NCI-H2227 (cell line): ENCODE measurements at regions not wholly inside any gene's neighbourhood (a gene's known extent, or its start where the extent isn't known, plus 50 kb on each side); places are given as distances from the start of the nearest gene placed in this dataset.

Experiments
- DNase-seq: peaks from one replicate; lab custom pipeline; 2025; ENCODE audit not compliant: unreplicated experiment; lab: John Stamatoyannopoulos, UW

DNA sequence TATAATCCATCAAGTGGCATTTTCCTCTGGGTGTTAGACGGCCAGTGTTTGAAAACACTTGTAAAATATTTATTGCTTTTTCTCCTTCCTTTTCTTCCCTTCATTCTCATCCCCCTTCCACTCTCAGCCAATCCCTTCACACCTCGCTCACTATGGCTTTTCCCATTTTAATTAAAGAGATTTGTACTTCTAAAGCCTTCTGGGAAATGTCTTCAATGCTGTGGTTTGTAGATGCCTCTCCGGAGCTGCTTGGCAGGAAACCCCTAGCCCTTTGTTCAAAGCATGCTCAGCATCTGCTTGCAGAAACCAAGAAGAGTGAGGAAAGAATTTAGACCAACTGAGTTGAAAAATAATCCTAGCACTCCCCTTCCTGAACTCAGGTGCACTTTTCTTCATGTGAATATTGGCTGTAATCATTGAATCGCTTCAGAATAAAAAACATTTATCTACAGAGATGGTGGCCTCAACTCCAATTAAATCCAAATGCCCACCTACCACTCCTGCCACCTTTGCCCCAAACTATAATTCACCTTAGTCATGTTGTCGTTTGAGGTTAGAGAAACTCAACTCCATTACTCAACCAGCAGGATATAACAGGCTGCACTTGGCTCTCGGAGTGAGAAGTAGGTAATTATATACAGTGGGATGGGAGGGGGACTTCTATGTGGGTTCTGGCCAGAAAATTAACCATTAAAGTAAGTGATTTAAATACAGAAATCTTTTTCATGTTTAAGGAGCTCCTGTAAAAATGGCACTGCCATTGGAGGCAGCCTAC lies 659.4 kb upstream of the CAMK1G start:
- peak; percentile 43 for DNase-seq

DNA sequence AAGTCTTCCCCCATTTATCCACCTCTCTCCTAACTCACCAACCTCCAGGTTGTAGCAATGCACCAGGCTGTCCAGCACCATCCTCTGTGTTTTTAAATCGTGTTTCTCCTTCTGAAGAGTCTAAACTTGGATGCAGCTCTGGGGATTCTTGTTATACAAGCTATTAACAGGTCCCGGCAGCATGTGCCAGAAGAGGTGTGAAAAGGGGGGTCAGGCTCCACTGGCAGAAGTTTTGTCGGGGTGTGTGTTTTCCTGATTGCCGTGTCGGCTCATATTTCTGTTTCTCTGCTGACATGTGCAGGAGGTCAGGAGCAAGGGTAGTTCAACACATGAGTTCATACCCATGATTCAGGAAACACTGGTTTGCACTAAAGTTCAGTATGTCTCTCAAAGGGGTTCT lies 658.6 kb upstream of the CAMK1G start:
- DNase-seq: no peak

DNA sequence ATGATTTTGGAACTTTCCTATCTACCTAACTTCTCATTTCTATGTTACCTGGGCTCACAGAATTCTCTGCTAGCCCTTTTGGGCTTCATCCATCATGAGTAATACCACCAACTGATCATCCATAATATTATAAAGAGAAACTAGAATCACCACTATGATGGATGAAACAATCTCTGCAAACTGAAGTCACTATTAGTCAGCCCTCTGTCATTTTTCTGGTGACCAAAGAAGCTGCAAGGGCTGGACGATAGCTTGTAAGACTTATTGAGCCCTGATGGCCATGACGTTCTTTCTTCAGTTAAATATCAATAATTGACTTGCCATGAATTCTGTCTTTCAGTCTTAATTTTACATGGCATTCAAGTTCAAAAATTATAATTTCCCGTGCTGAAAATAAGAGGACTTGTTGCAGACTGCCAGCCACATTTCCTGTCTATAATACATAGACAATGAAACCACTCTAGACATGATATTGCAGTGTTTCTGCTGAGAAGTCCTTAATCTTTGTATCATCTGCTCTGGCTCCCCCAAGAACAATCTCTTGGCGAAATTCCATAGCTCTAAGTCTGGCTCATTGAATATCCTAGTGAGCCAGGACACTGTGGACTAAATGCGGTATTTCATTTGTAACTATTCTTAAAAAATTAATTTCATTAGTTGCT lies 655.0 kb upstream of the CAMK1G start:
- DNase-seq: no peak

DNA sequence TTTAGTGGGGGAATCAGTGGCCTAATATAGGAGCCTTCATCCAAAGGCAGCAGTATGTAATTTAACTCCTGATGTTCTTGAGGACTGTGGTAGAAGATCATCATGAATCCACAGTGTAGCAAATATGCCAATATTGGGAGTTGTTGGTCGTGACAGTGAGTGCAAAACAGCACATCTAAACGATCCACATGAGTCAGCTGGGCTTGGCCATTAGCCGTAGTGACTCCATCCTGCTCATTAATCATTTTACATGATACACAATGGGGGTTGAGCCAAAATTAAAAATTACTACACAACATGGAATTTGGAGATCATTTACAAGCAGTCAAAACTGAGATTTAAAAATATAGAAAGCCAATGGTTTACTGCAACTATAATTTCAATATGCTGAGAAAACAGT lies 653.9 kb upstream of the CAMK1G start:
- no peak for DNase-seq

DNA sequence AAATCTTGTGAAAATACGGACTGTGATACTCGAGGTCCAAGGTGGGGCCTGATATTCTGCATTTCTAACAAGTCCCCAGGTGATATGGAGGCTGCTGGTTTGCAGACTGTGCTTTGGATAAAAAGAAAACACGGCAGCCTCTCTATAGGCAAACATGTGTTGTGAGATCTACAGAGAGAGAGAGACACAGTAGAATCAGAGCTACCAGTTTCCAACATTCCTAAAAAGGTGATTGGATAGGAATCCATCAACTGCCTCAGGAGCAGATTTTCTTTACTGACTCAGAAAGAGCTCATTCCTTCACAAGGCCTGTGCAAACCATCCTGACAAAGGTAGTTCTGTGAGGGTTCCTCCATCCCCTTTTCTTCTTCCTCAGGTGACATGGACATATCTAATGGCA lies 651.6 kb upstream of the CAMK1G start:
- DNase-seq: no peak

DNA sequence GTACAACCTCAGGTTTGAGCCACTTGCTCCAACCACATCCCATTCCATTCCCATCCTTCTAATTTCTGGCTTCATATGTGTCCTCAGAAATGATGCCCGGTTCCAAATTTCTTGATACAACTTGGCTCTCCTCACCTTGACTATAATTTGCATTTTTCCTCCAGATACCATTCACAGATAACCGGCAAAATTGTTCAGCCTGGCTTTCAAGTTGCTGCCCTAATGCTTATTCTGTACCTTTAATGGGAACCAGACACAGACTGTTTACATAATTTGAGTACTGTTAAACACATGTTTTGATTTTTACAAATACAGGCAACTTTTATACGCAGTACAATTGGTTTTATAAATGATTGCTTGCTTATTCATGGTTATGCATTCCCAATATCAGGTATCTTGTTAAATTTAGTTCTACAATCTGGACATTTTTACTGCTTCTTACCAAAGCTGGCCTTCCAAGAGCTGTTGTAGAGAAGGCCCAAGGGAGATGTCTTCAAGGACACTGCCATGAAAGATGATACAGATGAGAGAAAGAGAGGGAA lies 649.5 kb upstream of the CAMK1G start:
- DNase-seq: no peak

DNA sequence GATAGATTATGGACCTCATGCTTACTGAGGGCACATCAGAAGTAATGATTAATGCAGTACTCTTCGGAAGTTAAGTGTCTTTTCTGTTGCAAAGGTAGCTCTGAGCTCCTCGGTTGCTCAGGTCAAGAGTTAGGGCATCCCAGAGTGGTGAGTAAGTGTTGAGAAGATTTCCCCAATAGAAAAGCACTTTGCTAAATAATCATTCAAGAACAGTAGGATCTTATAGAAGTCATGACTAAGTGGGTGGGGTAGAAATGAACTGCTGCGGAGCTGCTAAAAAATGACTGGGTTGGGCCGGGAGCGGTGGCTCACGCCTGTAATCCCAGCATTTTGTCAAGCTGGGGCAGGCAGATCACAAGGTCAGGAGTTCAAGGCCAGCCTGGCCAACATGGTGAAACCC lies 648.6 kb upstream of the CAMK1G start:
- DNase-seq: no peak

DNA sequence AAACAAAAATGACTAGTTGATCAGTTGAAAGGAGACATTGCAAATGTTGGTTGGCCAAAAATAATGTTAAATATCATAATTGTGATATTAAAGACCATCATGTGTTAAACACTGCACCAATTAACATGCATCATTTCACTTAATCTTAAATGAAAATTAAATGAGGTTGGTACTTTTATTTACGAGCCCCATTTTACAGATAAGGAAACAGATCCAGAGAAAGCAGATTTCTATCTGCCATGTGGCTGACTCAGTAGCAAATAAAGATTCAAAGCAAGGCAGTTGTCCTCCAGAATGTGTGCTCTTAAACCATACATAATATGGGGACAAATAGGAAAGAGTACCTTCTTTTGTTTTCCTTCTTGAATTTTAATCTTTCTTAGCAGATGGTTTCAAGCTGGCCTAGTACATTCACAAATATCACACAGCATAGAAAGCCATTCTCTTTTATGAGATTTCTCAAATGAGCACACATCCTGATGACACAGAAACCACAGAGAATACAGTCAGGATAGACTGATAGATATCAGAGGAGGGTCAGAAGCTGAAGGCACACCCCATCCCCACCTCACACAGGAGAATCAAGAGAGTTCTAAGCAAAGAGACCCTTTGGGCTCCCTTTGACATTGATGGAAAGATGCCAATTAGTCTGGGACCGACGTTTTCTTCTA lies 647.9 kb upstream of the CAMK1G start:
- no peak for DNase-seq

DNA sequence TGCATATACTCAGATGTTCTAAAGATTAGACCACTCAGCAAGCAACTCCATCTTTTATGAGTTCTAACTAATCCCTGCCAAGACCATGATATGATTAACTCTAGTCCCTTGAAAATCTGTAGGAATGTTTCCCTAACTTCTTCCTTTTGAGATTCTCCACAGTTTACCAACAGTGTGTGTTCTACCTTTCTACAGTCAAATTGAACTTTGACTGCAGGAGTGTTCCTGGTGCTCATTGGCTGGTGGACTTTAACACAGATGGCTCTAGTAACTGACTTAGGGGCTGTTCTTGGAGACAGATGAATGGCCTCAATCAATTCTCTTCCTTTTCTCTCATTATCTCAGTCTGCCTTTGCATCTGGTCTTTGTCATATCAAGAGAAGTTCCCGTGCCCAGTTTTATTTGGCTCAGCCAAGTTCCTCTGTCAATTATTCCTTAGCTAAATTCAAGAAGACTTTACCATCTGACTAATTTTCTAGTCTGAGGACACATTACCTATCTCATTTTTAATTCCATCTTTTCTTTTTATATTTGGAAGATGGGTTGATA lies 643.9 kb upstream of the CAMK1G start:
- no peak for DNase-seq

DNA sequence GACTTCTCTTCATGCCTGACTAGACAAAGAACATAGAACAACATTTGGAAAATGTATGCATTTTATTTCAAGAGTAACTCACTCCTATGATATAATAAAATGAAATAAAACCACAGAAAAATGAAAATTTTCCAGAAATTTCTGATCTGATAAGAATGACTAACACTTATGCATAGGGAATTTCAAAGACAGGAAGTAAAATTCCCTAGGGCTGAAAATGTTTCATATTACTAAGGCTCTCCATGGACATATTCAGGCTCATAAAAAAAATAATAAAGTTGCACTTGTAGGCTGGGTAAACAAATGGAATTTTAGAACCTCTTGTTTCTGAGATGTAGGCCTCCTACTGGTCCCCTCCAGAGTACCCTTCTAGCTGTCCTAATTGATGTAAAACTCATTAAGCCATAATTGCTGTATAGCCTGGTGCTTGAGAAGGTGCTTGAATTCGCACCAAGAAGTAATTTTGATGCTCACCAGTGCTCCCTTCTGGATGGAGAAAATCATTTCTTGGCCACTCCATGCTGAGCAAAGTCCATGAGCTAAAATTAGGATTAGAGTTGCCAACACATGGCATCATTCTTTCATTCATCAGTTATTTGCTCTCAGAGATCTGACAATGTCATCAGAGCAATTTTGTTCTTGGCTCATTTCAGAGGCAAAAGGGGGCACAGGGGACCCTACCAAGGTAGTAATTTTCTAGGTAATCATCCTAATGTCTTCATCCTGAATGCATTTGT lies 641.0 kb upstream of the CAMK1G start:
- no peak for DNase-seq

DNA sequence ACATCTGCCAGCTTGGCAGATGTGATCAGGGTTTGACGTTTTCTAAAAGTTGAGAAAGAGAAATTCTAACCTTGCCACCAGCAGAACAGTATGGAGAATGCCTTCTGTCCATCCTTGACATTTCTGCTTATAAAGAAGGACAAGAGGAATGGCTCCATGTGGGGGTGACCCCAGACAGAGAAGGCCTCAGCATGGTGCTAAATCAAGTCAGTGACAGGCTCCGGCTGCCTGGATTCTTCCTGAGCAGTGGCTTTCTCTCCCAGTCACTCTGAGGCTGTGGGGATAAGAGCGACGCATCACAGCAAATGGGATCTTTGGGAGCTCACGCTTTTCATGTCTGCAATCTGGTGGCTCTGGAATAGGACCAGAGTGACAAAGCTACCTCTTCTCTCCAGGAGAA lies 640.2 kb upstream of the CAMK1G start:
- DNase-seq: no peak

DNA sequence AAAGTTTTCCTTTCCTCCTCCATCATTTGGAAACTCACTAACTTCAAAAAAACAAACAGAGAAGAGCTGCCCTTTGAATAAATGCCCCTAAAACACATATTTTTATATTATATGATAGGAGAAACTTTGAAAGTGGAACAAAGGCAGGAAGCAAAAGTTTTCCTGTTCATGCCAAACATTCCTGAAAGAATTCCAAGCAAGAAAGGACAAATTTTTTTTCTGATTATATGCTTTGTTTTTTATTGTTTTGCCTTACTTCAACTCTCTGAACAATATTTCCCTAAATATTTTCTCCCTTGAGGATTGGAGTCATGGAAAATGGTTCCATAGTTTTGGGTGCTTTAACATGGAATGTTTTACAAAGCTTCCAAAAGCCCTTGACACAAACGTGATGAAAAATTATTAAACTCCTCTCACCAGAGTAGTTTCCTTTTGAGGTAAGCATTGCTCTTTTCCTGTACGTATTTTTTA lies 638.5 kb upstream of the CAMK1G start:
- no peak for DNase-seq

DNA sequence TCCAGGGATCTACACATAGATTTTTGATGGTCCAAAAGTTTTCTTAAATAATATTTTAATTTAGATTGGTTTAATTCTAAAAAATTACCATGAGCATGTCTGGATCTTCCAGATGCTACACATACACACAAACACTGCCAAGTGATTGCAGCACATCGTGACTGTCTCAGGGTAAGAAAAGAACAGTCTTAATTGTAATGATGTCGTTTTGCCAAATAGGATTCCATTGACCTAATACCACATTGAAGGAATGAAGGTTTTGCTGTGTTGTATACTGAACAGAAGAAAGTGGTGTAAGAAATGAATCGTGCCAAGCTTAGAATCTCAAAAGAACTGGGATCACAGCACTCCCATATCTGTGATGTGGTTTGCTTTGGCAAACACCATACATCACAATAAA lies 633.3 kb upstream of the CAMK1G start:
- DNase-seq: no peak

DNA sequence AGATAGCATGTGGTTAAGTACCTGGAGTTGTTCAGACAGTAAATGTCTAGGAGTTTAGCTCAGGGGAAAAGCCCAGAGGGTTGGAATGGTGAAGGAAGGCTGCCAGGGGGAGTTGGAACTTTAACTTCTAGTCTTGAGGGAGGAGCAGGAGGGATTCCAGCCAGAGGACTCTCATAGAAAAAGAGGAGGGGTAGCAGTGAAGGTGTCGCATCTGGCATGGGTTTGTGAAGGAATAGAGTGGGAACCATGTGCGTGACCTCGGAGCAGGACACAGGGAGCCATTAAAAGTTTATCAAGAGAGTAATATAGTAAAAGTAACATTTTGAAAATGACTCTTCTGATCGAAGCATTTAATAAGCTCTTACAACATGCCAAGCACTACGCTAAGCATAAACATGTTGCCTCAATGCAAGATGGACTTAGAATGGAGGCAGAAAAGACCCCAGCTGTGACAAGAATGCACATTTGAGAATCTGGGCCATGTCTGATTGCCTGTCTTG lies 632.4 kb upstream of the CAMK1G start:
- DNase-seq: no peak

DNA sequence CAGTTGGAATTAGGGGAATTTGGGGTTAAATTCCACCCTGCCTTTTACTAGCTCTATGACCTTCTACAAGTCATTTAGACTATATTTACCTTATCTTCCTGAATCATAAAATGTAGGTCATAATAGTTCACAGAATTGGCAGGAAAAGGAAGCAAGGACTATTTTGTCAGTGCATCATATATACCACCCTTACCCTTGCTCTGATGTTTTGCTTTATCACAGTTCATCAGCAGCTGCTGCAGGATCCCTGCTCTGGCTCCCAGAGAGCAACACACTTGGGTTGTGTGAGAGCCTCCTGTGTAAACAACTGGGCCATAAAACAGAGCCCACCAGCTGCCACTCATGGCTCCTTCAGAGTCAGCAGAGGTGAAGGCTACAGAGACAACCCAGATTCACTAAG lies 631.6 kb upstream of the CAMK1G start:
- DNase-seq: no peak

DNA sequence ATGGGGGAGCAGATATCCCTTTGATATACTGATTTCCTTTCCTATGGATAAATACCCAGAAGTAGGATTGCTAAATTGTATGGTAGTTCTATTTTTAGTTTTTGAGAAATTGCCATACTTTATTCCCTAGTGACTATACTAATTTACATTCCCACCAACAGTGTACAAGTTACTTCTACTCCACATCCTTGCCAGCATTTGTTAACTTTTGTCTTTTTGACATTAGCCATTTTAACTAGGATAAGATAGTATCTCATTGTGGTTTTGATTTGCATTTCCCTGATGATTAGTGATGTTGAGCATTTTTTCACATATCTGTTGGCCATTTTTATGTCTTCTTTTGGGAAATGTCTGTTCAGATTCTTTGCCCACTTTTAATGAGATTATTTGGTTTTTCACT lies 620.6 kb upstream of the CAMK1G start:
- DNase-seq: no peak

DNA sequence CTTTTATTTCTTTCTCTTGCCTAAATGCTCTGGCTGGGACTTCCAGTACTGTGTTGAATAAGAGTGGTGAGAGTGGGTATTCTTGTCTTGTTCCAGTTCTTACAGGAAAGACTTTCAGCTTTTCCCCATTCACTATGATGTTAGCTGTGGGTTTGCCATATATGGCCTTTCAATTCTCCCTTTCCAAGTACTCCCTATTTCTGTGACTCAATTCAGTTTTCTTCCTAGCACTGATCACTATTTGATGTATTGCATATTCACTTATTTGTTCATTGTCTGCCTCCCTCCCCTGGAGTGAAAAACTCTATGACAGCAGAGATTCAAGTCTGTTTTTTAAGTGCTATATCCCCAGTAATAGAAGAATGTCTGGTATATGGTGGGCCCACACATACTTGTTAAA lies 618.2 kb upstream of the CAMK1G start:
- DNase-seq: no peak

DNA sequence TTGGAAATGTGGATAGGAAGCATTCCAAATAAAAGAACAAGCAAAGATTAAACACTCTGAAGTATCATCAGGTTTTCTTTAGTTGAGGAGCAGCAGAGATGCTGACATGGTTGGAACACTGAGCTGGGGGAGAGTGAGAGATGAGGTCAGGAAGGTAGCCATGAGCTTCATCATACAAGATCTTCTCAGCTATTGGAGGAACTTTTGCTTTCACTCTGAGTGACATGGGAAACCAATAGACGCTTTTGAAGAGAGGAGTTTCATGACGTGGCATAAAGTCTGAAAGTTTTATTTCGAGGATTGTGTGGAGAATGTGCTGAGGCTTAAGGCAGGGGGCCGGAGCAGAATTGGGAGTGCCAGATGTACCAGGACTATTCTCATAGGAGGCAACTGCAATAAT lies 616.2 kb upstream of the CAMK1G start:
- DNase-seq: no peak

DNA sequence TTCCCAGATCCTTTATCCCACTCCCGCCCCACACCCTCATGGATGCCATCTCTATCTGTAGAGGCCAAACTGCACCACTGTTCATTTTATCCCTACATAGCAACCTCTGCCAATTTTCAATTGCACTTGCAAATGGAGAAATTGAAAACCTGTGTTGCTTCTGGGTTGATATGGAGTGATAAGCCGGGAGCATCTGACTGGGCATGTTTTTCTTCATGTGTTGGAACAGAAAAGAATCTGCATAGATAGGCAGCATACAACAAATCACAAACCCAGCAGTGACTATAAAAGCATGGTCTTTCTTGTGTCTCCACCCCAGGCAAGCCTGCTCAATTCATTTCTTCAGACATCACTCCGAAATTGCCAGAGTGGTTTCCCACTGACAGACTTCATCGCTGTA lies 608.8 kb upstream of the CAMK1G start:
- DNase-seq: no peak

DNA sequence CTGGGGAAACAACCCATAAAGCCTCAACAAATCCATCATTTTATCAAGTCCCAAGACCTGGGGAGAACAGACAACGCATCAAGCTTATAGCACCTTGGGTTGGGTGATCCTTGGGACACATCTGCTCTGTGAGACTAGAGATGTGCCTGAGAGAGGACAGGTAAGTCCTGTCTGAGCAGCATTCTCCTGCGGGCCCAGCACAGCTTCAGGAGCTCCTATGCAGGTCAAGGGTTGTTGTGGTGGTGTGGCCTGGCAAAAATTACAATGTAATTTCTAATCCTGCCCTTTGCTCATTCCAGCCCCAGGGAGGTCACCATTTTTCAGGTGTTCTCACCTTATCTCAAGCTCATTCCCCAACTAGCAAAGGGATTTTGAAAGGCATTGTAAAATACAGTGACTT lies 608.1 kb upstream of the CAMK1G start:
- no peak for DNase-seq

DNA sequence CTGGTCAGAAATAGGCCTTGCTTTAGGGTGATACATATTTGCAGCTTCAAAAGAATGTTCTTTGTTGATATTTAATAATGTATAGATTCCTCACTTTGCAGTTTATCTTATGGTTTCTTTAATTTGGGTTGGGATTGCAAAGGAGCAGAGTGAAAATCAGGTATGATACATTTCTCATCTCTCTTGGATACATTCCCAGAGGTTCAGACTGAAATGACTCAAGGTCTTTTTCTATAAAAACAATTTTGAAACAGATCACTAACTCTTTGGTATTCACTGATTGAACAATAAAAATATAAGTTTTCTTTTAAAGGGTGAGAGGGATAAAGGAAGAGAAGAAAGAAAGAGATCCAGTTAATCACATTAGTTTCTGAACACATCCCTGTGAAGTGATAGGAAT lies 606.5 kb upstream of the CAMK1G start:
- no peak for DNase-seq
